HG02973 (cell line): ENCODE measurements at regions not wholly inside any gene's neighbourhood (a gene's known extent, or its start where the extent isn't known, plus 50 kb on each side); places are given as distances from the start of the nearest gene placed in this dataset.

Experiments
- ATAC-seq: cut with Tn5 transposase; IDR thresholded peaks from one replicate; pipeline ENCODE4 v1.9.1; 2021; ENCODE audit warnings: moderate library complexity; ENCODE audit not compliant: unreplicated experiment

GRCh38 chr14:71201840-71202239 lies 294.6 kb downstream of the PCNX1 start:
- ATAC-seq = no peak

GRCh38 chr14:71202881-71203280 lies 295.6 kb downstream of the PCNX1 start:
- ATAC-seq = no peak

- no peak for ATAC-seq
Observed at GRCh38 chr14:71203306-71203705, 296.0 kb downstream of the PCNX1 start.

DNA sequence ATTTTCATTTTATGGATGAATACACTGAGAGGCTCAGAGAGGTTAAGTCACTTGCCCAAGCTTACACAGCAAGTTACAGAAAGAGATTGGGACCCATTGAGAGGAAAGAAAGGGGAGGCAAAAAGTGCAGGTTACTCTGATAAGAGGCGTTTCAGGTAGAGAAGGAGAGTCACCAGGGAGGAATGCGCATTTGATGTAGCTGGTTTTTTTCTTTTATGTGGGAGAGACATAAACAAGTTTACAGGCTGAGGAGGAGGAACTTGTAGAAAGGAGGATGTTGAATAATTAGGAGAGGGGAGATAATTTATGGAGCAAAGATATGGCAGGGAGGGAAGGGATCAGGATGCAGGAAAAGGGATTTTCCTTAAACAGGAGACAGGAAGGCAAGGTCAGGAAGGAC lies 297.0 kb downstream of the PCNX1 start:
- ATAC-seq = no peak

DNA sequence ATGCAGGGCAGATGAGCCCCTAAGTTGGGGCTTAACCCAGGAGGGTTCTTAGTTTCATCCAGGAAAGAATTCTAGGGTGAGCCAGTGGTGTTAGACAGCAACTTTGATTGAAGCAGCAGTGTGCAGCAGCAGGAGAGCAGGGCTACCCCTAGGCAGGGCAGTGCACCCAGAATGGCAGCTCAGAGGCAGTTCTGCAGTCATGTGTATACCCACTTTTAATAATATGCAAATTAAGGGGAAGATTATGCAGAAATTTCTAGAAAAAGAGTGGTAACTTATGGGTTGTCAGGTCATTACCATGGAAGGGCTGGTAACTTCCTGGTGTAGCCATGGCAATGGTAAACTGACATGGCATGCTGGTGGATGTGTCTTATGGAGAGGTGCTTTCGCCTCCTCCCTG lies 297.5 kb downstream of the PCNX1 start:
- no peak for ATAC-seq

DNA sequence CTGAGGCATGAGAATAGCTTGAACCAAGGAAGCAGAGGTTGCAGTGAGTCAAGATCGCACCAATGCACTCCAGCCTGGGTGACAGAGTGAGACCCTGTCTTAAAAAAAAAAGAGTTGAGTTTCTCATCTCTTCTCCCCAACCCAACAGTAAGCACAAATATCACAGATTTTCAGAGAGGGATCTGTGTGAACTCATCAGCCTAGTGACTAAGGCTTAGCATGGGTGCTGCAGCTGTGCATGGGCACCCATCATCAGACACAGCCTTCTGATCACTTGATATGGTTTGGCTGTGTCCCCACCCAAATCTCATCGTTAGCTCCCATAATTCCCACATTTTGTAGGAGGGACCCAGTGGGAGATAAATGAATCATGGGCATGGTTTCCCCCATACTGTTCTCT lies 298.9 kb downstream of the PCNX1 start:
- no peak for ATAC-seq

DNA sequence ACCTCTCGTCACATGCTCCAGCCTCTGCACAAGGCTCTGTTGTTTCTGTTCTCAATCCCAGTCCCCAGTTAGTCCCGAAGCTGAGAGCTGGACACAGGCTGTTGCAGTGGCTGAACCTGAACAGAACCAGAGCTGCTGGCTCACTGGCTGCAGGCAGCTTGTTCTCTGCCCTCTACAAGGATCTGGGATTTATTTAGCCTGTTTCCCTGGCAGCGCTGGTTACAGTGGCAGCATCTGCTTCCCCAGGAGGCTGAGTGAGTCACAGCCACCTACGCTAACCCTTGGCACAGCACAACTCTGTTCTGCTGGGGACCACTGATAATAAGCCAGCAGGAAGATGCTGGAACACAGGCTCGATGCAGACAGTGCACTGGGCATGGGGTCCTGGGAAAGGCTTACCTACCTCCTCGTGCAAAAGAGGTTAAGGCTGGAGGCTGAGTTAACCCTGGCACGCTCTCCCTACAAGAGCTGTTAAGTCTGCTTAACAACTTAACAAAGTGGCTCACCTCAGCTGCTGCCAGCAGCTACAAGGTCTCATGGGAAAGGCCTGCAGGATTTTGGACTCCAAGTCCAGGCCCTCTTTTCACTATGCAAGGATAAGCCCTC lies 299.6 kb downstream of the PCNX1 start:
- no peak for ATAC-seq

- ATAC-seq = no peak
Observed at GRCh38 chr14:71208702-71209357, 301.6 kb downstream of the PCNX1 start.

- ATAC-seq = no peak
Observed at GRCh38 chr14:71209888-71210287, 302.6 kb downstream of the PCNX1 start.

DNA sequence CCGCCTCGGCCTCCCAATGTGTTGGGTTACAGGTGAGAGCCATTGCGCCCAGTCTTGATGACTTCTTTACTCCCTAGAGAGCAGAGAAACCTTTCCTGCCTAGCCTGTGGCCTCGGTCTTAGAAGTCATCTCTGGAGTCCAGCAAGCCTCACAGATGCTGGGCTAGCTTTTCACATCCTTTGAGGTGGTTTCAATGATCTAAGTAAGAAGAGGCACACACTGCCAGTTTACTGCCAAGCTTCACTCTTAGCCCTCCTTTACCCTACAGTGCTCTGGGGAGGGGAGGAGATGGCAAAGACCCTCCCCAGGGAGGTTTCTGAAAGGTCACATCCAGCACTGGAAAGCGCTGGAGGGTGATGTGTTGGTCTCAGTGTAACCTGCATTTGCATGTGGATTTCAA lies 304.8 kb downstream of the PCNX1 start:
- ATAC-seq = no peak

DNA sequence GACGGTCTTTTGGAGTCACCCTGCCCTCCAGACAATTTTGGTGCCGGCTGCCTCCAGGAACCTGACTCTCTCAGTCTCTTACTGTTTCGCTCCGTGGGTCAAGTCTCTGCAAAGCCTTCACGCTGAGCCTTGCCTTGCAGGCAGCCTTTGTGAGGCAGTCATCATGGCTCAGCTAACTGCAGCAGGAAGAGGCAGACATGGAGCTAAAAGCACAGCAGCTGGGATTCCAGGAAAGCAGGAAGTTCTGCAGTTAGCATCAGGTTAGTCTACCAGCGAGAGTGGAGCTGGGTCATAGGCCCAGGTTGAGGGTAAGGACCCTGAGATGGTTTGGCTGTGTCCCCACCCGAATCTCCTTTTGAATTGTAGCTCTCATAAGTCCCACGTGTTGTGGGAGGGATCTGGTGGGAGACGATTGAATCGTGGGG lies 305.4 kb downstream of the PCNX1 start:
- ATAC-seq = no peak

DNA sequence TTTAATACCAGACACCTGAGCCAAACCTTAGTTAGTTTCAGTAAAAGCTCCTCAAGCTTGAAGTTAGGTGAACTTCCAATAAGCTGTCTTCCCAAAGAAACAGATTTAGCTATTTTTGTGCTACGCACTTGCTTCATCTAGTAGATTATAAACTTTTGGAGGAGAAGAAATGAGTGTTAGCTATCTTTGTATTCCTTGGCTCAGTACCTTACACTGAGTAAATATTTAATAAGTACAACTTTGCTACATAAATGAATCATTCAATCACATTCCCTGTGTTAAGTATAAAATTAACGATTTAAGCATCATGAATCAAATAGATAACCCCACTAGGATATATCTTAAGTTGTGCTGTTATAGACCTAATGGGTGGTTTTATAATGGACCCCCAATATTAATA lies 307.0 kb downstream of the PCNX1 start:
- no peak for ATAC-seq

- ATAC-seq = no peak
Observed at GRCh38 chr14:71220462-71220861, 313.2 kb downstream of the PCNX1 start.

DNA sequence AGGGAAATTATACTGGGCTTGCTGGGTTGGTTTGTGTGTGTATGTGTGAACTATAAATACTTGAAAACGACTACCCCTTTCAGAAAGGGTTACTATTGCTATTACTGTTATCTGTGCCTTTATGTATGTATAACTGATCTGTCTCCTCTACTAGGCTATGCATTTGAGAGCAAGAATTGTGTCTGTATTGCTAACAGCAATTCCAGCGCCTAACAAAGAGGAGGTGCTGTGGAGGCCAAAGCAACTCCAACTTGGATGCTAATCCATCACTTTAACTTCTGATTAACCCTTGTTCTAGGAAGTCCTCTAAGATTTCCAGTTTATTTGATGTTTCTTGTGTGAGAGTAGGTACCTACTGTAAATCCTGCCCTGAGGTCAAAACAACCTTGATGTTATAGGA lies 313.9 kb downstream of the PCNX1 start:
- no peak for ATAC-seq

DNA sequence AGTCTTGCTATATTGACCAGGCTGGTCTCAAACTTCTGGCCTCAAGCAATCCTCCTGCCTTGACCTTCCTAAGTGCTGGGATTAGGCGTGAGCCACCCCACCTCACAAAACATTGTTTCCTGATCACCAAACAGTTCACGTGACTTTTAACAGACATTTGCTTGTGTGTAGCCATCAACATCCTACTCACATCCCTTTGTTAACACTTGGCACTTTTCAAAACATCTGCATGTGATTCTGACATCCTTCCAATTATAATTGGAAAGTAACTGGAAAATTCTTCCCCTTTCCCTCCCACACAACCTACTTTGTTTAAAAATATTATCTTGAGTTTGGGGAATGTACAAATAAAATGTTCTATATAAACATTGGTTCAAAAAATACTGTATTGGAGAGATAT lies 317.9 kb downstream of the PCNX1 start:
- ATAC-seq = no peak

GRCh38 chr14:71228711-71229110 lies 321.5 kb downstream of the PCNX1 start:
- no peak for ATAC-seq

- no peak for ATAC-seq
Observed at GRCh38 chr14:71229875-71230274, 322.6 kb downstream of the PCNX1 start.

DNA sequence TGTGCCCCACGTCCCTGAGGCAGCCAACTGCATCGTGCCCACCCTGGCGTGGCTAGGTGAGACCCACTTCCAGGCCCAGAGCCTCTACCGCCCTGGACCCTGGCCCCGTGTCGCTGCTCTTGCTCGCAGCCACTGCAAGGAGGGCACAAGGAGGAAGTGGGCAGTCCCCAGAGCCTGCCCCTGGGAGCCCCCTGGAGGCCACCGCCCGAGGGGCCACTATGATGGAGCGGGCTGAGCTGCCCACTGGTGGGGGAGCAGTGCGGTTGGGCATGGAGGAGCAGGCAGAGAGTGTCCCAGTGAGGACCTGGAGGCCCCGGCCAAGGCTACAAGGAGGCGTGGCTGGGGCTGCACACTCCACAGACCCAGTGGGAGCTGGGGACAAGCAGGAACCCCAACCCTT lies 323.6 kb downstream of the PCNX1 start:
- no peak for ATAC-seq

GRCh38 chr14:71231521-71232393 lies 324.5 kb downstream of the PCNX1 start:
- no peak for ATAC-seq

- ATAC-seq = no peak
Observed at GRCh38 chr14:71232506-71232905, 325.2 kb downstream of the PCNX1 start.

DNA sequence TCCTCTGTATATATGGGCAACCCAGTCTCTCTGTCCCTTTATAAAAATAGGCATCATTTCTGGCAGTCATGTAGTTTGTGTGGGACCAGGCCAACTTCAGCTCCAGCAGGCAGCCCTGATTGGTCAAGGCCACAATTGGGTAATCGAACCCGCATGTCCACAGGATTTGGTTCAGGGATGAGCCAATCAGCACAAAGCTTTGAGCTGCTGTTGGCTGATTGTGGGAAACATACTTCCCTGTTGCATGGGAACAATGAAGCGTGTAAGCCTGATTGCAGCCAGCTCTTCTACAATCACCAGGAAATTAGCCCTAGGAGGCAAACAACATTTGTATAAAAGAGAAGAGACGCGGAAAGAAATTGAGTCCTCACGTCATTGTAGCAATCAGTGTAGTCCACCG lies 328.6 kb downstream of the PCNX1 start:
- no peak for ATAC-seq

GRCh38 chr14:71236487-71236886 lies 329.2 kb downstream of the PCNX1 start:
- ATAC-seq = no peak
